GM12875 (cell line): ENCODE measurements at regions not wholly inside any gene's neighbourhood (a gene's known extent, or its start where the extent isn't known, plus 50 kb on each side); places are given as distances from the start of the nearest gene placed in this dataset.

Source experiments
- H3K4me3 ChIP-seq: one replicate; pipeline ENCODE4 v1.5.1; 2011; ENCODE audit warnings: low read depth, low read length, control low read depth
- CTCF ChIP-seq: IDR thresholded peaks from 2 replicates; pipeline ENCODE4 v1.5.1; 2011; ENCODE audit warnings: low read depth, mild to moderate bottlenecking, control low read depth, inconsistent platforms, low read length, moderate library complexity, borderline replicate concordance; ENCODE audit not compliant: insufficient read depth

GRCh38 chr9:91084896-91085516 is 276.7 kb downstream of the AUH start:
- no peak for TF ChIP-seq CTCF
- H3K4me3 ChIP-seq: no peak overlapping the region

DNA sequence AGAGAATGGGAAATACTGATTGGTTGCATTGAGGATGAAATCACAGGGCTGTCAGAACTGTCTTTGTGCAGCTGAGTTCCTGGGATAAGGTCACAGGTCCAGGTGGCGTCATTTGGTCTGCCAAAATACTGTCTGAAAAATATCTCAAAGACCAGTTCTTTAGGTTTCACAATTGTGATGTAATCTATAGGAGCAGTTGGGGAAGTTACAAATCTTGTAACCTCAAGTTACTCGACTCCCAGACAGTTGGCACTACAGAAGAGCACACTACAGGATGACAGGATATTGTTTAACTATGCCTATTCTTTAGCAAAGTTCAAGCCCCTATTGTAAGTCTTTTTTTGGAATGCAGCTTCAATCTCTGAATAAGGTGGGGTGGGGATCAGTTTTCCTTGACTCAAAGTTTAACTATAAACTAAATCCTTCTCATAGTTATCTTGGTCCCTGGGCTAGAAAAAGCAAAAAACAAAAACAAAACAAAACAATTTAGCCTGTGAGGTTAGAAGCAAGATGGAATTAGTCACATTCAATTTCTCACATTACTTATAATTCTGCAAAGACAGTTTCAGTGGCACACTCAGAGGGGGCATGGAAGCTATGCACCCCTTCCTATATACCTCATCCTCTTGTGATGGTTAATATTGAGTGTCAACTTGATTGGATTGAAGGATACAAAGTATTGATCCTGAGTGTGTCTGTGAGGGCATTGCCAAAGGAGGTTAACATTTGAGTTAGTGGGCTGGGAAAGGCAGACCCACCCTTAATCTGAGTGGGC is 276.0 kb downstream of the AUH start:
- TF ChIP-seq CTCF: no peak
- no peak overlapping the region for H3K4me3 ChIP-seq

DNA sequence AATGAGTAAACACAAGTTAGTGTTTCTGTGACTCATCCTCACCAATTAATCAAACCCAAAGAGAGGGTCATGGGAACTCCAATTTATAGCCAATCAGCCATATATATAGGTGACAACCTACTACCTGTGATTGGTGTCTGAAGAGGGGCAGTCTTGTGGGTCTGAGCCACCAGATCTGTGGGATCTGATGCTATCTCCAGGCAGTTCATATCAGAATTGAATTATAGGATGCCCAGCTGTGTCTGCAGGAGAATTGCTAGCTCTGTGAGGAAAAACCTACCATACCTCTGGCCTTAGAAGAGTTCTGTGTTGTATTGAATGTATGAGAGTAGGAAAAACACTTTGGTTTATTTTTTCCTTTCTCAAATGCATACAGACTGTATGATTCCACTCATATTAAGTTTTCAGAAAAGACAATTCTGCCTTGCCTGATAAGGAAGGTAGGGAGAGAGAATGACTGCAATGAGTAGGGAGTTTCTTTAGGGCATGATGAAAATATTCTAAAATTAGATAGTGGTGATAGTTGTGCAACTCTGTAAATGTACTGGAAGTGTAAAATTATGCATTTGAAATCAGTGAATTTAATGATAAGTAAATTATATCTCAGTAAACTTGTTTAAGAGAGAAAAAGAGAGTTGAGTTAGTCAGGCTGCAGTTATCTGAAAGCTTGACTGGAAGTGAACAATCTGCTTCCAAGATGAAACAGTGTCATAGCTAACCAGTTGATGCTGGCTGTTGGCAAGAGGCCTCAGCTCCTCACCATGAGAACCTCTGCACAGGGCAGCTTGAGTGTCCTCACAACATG is 274.9 kb downstream of the AUH start:
- no peak for TF ChIP-seq CTCF
- H3K4me3 ChIP-seq: no peak overlapping the region

GRCh38 chr9:91087462-91087759 is 274.3 kb downstream of the AUH start:
- H3K4me3 ChIP-seq: no peak overlapping the region
- no peak for TF ChIP-seq CTCF

- H3K4me3 ChIP-seq: no peak overlapping the region
- TF ChIP-seq CTCF: 0 out of 2 replicates have a peak, but pooled peaks have one; percentile 32
Measured at GRCh38 chr9:91089405-91090129, 272.2 kb downstream of the AUH start.

- H3K4me3 ChIP-seq: no peak overlapping the region
- no peak for TF ChIP-seq CTCF
Measured at GRCh38 chr9:91090130-91090410, 271.6 kb downstream of the AUH start.
